HPDE6-E6E7 (cell line): ENCODE measurements at regions not wholly inside any gene's neighbourhood (a gene's known extent, or its start where the extent isn't known, plus 50 kb on each side); places are given as distances from the start of the nearest gene placed in this dataset.
A peak's percentile ranks its signal among the peaks of the same experiment; 100 is the strongest.

Experiments
- DNase-seq: peaks from one replicate; pipeline ENCODE4 v3.0.0; 2011; ENCODE audit warnings: missing footprints; ENCODE audit errors: extremely low spot score

DNA sequence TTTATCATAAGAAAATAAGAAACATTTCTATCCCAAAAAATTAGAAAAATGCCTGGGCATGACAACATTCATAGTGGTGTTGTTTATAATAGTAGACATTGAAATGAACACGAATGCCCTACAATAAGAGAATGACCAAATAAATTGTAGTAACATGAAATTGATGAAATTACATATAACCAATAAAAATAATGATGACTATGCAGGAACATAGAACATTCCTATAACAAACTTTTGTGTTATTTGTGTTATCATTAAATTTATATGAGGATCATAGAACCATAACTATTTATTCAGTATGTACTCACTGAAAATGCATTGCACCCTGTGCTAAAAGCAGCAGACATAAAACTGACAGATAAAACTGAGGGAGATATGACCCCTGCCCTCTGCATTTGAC lies 399.7 kb downstream of the CBLN4 start:
- DNase-seq = no peak

DNA sequence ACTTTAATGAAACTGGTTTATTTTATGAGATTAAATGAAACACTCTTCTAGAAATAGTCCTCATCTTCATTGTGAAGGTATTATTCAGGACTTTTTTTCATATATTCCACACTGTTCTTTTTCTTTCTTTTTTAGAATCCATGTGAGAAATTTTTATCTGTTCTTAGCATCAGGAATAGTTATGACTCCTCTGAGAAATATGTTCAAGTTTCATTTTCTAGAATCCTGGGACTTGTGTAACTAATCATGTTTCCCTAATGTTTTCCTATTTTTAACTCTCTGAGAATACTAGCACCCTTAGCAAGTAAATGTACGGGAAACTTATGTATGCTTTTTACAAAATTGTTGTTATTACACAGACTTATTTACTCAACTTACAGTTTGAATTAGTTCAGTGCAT lies 407.8 kb downstream of the CBLN4 start:
- DNase-seq = no peak

DNA sequence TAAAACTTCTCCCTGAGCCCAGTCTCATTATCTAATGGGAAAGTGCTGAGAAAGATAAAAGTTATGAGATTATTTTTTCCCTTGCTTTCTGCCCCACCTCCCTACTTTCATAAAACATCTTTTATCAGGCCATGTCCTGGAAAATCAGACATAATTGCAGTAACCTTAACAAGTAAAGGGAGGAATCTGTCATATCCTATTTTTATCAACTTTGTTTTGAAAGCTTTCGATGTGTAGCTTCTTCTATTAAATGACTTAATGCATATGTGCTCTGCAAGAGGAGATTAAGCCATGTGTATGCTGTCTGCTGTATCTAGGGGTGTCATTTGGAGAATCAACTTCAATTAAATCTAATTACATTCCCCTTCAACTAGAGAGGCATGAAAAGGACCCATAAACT lies 408.9 kb downstream of the CBLN4 start:
- DNase-seq = no peak

DNA sequence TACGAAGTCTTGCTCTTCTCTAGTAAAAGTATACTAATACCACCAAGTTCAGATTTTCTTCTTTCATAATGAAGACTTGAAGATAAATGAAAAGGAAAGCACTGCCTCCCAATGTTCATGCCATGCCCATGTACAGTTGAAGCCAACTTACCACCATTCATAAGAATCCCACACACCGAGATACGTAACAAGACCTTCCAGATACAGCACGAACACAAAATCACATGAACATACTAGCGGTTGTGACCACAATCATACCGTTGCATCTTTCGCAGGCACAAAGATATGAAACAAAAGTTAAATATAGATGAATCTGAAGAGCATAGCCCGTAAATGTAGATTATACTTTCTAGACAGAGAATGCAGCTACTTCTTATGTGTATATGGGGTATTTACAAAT lies 412.5 kb downstream of the CBLN4 start:
- no peak for DNase-seq

DNA sequence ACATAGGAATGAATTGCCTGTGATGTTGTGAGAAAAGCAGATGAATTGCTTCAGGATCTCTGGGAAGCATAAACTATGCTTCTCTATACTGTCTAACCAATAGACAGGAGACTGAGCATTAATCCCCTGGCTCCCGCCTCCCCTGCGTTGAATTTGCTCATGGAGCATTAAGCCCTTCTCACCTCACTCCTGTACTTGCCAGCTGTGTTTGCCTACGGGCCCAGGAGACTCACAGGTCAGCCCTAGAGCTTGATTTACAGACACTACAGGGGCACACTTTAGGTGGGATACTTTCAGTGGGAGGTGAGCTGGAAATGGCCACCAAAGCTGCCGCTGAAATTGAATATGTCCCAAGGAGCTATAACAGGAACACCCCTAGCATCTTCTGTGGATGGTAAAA lies 418.7 kb downstream of the CBLN4 start:
- DNase-seq = no peak

DNA sequence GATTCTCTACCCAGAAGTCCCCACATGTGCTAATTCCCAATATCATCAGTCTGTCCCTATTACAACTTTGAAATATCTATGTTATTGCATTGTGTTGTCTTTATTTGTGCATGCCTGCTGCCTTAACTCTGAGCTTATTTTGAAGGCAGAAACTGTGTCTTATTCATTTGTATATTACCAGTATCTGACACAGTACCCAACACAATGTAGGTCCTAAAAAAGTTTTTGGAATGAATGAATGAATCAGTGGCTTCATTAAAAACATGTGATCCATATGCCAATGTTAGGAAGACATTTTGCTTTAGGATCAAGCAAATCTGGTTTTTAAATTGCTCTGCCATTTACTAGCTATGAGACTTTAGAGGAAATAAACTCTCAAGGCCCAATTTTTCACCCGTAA lies 420.4 kb downstream of the CBLN4 start:
- DNase-seq = no peak

DNA sequence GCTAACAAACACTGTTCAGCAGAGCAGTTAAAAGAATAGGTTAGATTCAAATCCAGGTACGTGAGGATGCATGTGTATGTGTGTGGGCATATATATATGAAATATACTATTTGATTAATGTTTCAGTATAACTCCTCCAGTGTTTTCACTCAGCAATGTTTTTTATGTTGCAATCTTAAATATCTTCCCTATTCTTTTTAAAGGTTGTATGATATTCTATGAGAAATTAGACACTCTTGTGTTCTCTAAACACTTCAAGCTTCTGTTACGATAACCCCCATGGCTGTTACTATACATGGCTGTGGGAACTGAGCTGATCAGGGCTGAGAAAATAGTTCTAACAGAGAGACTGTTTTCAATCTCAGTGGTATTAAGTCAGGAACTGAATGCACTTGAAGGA lies 421.0 kb downstream of the CBLN4 start:
- DNase-seq = no peak

DNA sequence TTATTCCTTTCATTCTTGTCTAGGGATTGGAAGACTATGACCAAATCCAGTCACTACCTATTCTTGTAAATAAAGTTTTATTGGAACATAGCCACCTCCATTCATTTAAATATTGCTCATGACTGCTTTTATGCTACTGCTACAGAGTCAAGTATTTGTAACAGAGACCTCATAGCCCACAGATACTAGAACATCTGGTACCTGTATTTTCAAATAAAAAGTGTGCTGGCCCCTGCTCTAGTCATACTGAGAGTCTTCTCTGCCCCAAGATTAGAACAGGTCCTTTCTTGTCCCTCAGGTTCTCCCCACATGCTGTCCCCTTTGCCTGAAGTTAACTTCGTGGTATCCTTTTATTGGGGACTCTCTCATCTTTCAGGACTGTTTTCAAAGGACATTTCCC lies 422.3 kb downstream of the CBLN4 start:
- no peak for DNase-seq

DNA sequence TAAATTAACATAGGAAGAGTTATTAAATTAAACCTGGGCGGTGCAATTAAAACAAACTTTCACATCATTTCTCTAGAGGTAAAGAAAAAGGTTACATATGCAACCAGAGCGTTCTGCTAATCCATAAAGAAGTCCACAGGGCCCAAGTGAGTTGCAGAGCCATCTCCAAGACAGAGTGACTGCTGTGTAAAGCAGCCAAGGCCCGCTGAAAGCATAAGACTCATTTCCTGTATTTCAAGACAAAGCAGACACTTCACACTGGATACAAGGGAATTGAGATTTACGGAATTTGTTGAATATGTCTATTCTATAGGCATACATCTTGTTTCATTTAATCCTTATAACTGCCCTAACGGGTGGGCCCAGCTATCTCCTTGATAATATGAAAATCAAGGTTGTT lies 422.8 kb downstream of the CBLN4 start:
- no peak for DNase-seq

DNA sequence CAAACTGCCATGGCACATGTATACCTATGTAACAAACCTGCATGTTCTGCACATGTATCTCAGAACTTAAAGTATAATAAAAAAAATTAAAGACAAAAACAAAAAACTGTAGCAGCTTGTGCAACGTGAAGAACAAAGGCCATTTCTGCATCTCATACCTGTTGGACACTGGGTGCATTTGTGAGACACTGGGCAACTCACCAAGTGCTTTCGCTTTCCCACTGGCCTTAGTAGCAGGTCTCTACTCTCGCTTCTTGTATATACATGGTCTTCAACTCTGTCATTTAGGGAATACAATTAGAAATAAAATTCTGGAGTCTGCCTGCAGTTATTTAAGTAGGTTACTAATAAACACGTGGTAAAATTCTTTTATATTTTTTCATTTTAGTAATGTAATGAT lies 423.8 kb downstream of the CBLN4 start:
- no peak for DNase-seq

DNA sequence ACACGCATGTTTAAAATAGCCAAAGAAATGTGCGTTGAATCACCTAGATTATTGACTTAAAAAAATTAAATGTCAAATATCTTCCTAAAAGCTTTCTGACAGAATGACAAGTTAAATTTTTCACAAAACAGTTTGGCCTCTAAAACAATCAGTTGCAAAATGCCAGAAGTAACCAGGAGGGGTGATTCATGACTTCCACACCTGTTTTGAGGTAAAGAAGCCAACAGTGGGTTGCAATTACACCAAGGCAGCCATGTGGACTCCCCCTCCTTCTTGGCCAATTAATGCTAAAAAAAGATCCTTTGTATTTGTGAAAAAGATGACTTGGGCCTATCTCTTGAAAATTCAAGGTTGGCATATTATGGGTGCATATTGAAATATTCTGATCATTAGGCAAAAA lies 424.8 kb downstream of the CBLN4 start:
- no peak for DNase-seq

DNA sequence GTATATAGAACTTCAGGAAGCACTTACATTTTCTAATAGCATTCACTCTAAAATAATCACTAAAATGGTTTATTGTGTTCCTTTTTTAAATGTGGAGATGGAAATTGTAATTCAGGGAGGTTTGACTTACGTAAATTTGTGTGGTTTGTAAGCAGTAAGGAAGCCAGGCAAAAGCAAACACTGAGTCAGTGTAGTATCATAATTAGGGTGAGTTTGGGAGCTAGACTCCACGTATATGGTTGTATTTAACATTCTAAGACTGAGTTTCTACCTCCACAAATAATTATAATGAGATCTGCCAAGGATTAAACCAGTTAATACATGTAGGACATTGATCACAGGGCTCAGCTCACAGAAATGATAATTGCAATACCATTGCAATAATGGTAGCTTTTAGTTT lies 425.5 kb downstream of the CBLN4 start:
- no peak for DNase-seq

DNA sequence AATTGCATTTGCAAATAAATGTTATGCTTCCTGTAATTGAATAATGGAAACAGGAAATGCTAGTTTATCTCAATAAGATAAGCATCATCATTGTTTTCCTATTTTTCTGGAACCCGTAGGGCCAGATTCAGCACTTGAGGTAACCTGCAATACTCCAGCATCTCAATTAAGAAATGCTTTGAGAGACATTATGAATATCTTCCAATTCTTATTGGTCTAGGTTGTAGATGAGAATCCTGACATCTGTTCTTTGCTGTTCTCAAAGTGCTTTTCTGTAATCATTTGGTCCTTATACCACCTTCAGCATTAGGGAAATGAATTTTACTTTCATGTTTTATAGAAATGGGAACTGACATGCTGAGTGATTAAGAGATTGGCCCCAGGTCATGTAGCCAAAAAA lies 428.3 kb downstream of the CBLN4 start:
- DNase-seq = no peak

DNA sequence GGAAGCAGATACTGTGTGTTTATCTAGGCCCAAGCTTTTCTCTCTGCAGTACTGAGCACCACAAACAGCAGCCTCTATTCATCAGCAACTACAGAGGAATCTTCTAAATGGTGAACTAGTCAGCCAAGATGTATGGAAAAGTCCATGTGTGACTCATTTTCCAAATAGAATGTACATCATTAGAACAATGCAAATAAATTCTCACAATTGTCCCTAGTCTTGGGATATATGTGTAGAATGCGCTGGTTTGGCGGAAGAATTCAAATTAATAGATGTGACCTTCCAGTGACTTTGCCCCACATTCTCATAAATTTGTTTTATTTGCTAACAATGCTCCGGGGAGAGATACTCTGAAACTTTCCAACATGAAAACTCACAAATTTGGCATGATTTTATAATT lies 436.2 kb downstream of the CBLN4 start:
- DNase-seq = no peak

DNA sequence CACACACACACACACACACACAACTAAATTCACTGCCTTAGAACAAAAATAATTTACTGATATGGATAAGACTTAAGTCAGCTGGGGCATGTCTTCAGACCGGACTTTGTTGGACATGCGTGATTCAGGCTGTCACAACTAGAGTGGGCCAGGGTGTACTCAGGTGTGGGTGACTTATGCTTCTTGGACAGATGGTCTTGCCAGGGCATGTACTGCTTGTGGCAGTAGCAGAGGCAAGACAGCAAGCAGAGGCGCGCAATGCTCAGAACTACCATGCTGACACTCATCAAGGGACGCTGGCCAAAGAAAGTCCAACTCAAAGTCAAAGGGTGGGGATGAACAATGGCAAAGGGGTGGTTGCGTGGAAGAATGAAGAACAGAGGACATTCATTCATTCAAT lies 437.5 kb downstream of the CBLN4 start:
- no peak for DNase-seq

DNA sequence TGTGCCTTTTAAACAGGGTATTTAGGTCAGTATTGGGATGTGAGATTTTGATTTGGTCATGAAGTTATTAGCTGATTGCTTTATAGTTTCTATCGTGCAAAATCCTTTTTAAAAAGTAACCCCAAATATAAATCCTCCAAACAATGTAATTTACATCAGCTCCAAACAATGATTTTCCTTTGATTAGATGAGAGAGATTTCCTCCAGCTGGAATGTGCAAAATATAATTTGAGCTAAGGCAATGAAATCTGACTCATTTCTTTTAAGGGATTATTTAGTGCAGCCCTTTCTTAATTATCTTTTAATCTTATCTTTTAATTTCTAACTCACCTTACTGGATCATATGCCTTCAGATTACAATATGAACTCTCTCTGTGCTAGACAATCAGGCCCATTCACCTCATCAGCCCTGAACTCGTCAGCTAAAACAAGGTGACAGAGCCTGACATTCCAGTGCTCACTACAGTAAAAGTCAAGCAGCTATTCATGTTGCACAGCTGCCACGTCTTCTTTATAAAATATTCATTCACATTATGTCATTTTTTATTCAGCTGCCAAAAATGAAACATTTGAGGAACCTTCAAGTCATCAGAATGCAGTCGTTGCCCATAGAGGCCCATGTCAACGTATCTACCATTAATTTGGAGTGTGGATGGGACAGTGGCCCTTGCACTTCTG lies 440.1 kb downstream of the CBLN4 start:
- DNase-seq = no peak

DNA sequence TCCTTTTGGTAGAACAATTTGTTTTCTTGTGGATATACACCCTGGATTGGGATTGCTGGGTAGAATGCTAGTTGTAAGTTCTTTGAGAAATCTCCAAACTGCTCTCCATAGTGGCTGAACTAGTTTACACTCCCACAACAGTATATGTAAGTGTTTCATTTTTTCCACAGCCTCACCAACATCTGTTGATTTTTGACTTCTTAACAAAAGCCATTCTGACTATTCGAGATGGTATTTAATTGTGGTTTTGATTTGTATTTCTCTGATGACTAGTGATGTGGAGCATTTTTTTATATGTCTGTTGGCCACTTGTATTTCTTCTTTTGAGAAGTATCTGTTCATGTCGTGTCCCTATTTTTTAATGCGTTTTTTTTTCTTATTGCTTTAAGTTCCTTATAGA lies 444.1 kb downstream of the CBLN4 start:
- no peak for DNase-seq

DNA sequence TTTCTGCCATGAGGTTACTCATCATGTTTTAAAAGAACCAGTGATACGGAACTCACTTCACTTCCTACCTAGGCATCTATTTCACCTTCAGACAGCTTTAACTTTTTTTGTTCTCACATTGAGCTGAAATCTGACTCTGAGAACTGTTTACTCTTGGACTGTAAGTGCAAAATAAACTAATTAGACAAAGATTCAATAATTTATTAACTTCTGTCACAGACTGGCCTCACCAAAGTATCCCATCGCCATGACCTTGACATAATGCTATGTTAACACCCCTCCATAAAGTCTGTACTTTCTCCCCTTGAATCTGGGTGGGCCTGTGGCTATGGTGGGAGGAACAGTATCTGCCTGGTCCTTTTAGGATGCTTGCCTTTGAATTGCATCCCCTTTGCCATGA lies 448.1 kb downstream of the CBLN4 start:
- DNase-seq = no peak

DNA sequence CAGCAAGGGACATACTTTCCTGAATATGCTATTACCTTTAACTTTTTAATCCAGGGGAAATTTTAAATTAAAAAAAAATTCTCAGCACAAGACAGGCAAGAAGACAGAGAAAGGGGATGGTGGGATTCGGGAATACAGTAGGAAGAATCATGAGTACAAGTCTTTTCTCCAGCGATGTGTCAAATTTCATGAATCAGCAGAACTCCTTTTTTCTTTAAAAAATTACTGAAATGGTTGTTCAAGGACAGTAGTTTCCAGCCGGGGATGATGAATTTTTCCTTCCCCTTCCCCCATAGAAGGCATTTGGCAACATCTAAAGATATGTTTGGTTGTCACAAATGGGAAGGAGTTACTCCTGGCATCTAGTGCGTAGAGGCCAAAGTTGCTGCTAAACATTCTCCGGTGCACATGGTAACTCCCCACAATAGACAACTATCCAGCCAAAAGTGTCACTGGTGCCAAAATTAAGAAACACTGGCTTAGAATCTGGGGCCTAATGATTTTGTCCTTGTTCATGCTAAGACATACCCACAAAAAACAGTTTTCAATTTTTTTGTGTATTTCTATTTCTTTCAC lies 450.2 kb downstream of the CBLN4 start:
- no peak for DNase-seq

DNA sequence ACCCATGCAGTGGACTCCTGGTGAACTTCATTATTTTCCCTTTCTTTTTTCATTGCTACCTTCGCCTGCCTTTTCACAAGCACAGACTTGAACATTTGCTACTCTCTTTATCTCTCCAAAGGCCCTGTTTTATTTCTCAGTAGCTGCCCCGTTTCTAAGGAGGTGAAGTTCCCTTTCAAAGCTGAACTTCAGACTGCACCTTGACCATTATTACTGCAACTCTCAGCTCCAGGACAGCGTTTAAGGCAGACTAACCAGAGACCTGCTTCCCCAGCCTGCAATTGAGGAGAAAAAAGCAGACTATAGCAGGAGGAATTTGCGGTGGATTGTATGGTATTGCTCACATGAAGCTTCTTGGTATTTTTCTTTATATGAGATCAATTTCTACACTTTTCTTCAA lies 460.7 kb downstream of the CBLN4 start:
- DNase-seq = no peak

DNA sequence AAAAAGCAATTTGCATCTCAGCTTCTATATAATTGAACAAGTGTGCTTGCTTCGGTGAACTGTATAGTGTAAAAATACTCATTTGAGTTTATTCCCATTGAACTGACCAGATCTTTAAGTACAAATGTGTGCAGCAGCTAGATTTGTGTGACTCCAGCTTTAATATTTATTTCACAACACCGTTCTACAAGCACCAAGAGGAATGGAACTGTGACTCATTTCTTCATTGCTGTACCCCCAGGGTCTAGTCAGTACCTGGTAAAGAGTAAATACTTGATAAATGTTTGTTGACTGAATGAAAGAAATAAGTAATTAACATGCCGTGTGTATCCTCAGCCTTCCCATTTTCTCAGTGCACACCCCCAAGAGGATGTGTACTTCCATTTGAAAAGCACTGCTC lies 464.8 kb downstream of the CBLN4 start:
- peak; percentile 52 for DNase-seq

DNA sequence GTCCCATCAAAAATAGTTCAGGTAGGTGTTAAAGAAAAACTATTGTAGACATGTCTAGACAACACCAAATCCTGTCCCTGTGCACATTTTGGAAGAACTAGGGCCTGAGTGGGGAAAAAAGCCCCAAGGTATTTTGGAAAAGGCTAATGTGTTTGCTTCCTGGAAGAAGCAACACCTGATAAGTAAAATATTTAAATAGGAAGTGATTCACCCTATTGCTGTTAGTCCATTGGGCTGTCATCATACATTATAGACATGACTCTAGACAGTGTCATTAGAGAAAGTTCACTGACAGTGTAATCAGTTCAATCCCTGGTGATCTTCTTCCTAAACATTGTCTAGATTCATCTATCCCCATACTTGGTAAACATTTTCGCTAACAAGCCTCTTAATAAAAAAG lies 465.3 kb downstream of the CBLN4 start:
- peak; percentile 64 for DNase-seq

DNA sequence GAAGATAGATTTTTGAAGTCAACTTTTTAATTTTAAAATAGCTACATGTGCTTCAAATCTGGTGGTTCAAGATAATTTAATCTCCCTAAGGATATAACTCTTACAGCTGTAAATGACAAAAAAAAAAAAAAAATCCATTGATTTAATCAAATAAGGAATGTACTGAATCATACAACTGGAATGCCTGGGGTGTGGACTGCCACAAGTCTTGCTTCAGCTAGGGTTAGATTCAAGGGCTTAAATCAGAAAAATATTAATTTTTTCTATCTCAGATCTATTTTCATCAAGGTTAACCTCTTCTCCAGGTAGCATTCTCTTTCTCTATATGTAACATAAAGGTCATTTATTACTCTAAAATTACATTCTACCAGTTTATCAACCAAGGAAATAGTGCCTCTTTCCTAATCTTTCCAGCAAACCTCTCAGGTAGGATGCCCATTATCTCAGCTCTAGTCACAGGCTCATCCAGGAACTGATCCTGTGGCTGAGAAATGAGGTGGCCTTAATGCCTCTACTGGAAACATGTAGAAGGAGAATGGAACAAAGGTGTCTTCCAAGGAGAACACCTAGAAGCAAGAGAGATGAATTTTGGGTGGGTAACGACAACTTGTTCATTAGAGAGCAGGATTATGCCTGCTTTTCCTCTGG lies 466.9 kb downstream of the CBLN4 start:
- peak; percentile 52 for DNase-seq

DNA sequence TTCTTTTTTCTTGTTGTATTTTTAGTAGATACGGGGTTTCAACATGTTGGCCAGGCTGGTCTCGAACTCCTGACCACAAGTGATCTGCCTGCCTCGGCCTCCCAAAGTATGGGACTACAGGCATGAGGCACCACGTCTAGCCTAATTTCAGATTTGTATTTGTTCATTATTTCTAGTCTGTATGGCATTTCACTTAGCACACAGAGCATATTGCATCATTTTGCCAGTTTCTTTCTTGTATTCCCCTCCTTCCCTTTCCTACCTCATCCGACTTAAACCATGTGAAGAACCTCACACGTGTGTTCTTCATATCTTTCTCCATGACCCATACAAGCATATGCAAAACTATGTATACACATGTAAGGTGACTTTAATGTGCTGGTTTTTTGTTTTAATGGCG lies 470.0 kb downstream of the CBLN4 start:
- DNase-seq = no peak
